ENCODE measurements at regions not wholly inside any gene's neighbourhood (a gene's known extent, or its start where the extent isn't known, plus 50 kb on each side); places are given as distances from the start of the nearest gene placed in this dataset.
"Not testable (repeated sequence)": the region's sequence is repeated elsewhere in the genome, so short reads cannot be mapped to it uniquely, and the experiment has no call there.

- Histone ChIP-seq H3K18ac (ENCODE audit: insufficient read length, low read depth, low read length) (no peak overlapping the region), H4K20me1 (ENCODE audit: control insufficient read depth, insufficient read depth, insufficient read length) (no peaks in the 10 kb centered on the region), H3K4me2 (ENCODE audit: insufficient read depth, insufficient read length, low read length) (no peak overlapping the region), H3K4me1 (ENCODE audit: insufficient read depth, low read length) (peaks cover 5% of the 10 kb centered on the region; the same call in 1 of the 2 replicates), H2BK120ac (ENCODE audit: low read depth, low read length, poor library complexity, severe bottlenecking) (no peak overlapping the region), H2AK5ac (ENCODE audit: insufficient read length, low read length) (no peak overlapping the region), H3K23ac (ENCODE audit: insufficient read length, low read depth, low read length) (no peak overlapping the region), H3T11ph (ENCODE audit: low read length) (no peak overlapping the region), H3K4ac (ENCODE audit: low read depth, low read length) (no peak overlapping the region), H3K27ac (ENCODE audit: insufficient read length, low read depth, low read length) (no peak overlapping the region), H4K5ac (ENCODE audit: insufficient read length, low read depth, low read length) (no peak overlapping the region), H3K14ac (ENCODE audit: insufficient read depth, low read length) (no peak overlapping the region), H3K27me3 (ENCODE audit: insufficient read depth, low read length) (no peaks in the 10 kb centered on the region), H2BK5ac (ENCODE audit: insufficient read length, low read length) (no peak overlapping the region), H2BK12ac (ENCODE audit: insufficient read length, low read depth, low read length) (no peak overlapping the region), H2BK15ac (ENCODE audit: low read depth, low read length) (no peak overlapping the region), H3K79me1 (ENCODE audit: insufficient read depth, low read depth, low read length, poor library complexity, severe bottlenecking) (no peaks in the 10 kb centered on the region), H3K56ac (ENCODE audit: insufficient read length, low read depth, low read length) (no peak overlapping the region), H3K23me2 (ENCODE audit: insufficient read length, low read depth, low read length, poor library complexity, severe bottlenecking) (no peaks in the 10 kb centered on the region), H4K91ac (ENCODE audit: insufficient read length, low read depth, low read length) (no peak overlapping the region), H2BK20ac (ENCODE audit: low read depth, low read length, poor library complexity, severe bottlenecking) (no peak overlapping the region), H3K79me2 (ENCODE audit: insufficient read depth, low read length) (no peaks in the 10 kb centered on the region), H3K9ac (ENCODE audit: extremely low read depth, insufficient read length, low read length) (no peak overlapping the region), H4K8ac (replicated peaks; ENCODE audit: insufficient read length, low read depth, low read length) (no peak overlapping the region), H3K9me3 (ENCODE audit: control insufficient read depth, low read depth, low read length) (no peaks in the 10 kb centered on the region), H2AFZ (ENCODE audit: low read length) (no peak overlapping the region)
- Mint-ChIP-seq H3K27ac (no peak overlapping the region), H3K9me3 (peaks cover 0 to 2% of the 10 kb centered on the region in 2 experiments; a peak in 1 of 5 replicates), H3K4me3 (no peak overlapping the region), H3K4me1 (peaks cover 20 to 21% of the 10 kb centered on the region in 2 experiments), H3K27me3 (ENCODE audit: low read depth) (peaks cover 3% of the 10 kb centered on the region; the same call in 1 of the 2 replicates), H3K36me3 (ENCODE audit: insufficient read depth in 1 of 3, low read depth in 3 of 3) (peaks cover 0 to 2% (median 2%) of the 10 kb centered on the region in 3 experiments; a peak in 1 of 7 replicates)
- DNase-seq = no peak
- TF ChIP-seq, protein P1, sequence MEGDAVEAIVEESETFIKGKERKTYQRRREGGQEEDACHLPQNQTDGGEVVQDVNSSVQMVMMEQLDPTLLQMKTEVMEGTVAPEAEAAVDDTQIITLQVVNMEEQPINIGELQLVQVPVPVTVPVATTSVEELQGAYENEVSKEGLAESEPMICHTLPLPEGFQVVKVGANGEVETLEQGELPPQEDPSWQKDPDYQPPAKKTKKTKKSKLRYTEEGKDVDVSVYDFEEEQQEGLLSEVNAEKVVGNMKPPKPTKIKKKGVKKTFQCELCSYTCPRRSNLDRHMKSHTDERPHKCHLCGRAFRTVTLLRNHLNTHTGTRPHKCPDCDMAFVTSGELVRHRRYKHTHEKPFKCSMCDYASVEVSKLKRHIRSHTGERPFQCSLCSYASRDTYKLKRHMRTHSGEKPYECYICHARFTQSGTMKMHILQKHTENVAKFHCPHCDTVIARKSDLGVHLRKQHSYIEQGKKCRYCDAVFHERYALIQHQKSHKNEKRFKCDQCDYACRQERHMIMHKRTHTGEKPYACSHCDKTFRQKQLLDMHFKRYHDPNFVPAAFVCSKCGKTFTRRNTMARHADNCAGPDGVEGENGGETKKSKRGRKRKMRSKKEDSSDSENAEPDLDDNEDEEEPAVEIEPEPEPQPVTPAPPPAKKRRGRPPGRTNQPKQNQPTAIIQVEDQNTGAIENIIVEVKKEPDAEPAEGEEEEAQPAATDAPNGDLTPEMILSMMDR (conservative IDR thresholded peaks at IDR 0.05) = no peak
- no CpG with 5 or more reads among the region's 2 CpGs for WGBS (ENCODE audit: extremely low coverage, insufficient read length, low lambda C conversion rate)
Observed at GRCh38 chr4:57342411-57342810, 232.2 kb upstream of the IGFBP7 start.

DNA sequence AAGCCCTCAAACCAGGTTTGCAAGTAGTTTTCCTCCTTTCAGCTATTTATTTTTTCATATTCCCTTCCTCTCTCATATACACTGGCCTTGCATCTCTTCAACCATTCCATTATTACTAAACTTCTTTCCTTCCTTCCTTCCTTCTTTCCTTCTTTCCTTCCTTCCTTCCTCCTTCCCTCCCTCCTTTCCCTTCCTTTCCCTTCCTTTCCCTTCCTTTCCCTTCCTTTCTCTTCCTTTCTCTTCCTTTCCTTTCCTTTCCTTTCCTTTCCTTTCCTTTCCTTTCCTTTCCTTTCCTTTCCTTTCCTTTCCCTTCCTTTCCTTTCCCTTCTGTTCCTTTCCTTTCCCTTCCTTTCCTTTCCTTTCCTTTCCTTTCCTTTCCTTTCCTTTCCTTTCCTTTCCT lies 228.7 kb upstream of the IGFBP7 start:
- H3K4ac ChIP-seq (ENCODE audit: low read depth, low read length); H3K14ac ChIP-seq (ENCODE audit: insufficient read depth, low read length); H4K91ac ChIP-seq (ENCODE audit: insufficient read length, low read depth, low read length); H3K79me2 ChIP-seq (ENCODE audit: insufficient read depth, low read length); H3K4me3 Mint-ChIP-seq; H3K18ac ChIP-seq (ENCODE audit: insufficient read length, low read depth, low read length); H4K8ac ChIP-seq (replicated peaks; ENCODE audit: insufficient read length, low read depth, low read length); H2BK20ac ChIP-seq (ENCODE audit: low read depth, low read length, poor library complexity, severe bottlenecking); H3K27me3 Mint-ChIP-seq (ENCODE audit: low read depth); H3K23me2 ChIP-seq (ENCODE audit: insufficient read length, low read depth, low read length, poor library complexity, severe bottlenecking); H3T11ph ChIP-seq (ENCODE audit: low read length); H4K5ac ChIP-seq (ENCODE audit: insufficient read length, low read depth, low read length); H3K4me2 ChIP-seq (ENCODE audit: insufficient read depth, insufficient read length, low read length); H2BK15ac ChIP-seq (ENCODE audit: low read depth, low read length); H3K27ac ChIP-seq (ENCODE audit: insufficient read length, low read depth, low read length); H3K9me3 Mint-ChIP-seq; H2BK120ac ChIP-seq (ENCODE audit: low read depth, low read length, poor library complexity, severe bottlenecking); H3K56ac ChIP-seq (ENCODE audit: insufficient read length, low read depth, low read length); H3K79me1 ChIP-seq (ENCODE audit: insufficient read depth, low read depth, low read length, poor library complexity, severe bottlenecking); H3K4me1 Mint-ChIP-seq; H3K23ac ChIP-seq (ENCODE audit: insufficient read length, low read depth, low read length); H4K20me1 ChIP-seq (ENCODE audit: control insufficient read depth, insufficient read depth, insufficient read length); H3K4me1 ChIP-seq (ENCODE audit: insufficient read depth, low read length); H2AK5ac ChIP-seq (ENCODE audit: insufficient read length, low read length); H2AFZ ChIP-seq (ENCODE audit: low read length); H2BK5ac ChIP-seq (ENCODE audit: insufficient read length, low read length); H3K9me3 ChIP-seq (ENCODE audit: control insufficient read depth, low read depth, low read length); H2BK12ac ChIP-seq (ENCODE audit: insufficient read length, low read depth, low read length); H3K27ac Mint-ChIP-seq; H3K9ac ChIP-seq (ENCODE audit: extremely low read depth, insufficient read length, low read length); H3K36me3 Mint-ChIP-seq (ENCODE audit: insufficient read depth in 1 of 3, low read depth in 3 of 3); DNase-seq; H3K27me3 ChIP-seq (ENCODE audit: insufficient read depth, low read length): not testable (repeated sequence)
